ENCODE measurements at regions not wholly inside any gene's neighbourhood (a gene's known extent, or its start where the extent isn't known, plus 50 kb on each side); places are given as distances from the start of the nearest gene placed in this dataset.

DNA sequence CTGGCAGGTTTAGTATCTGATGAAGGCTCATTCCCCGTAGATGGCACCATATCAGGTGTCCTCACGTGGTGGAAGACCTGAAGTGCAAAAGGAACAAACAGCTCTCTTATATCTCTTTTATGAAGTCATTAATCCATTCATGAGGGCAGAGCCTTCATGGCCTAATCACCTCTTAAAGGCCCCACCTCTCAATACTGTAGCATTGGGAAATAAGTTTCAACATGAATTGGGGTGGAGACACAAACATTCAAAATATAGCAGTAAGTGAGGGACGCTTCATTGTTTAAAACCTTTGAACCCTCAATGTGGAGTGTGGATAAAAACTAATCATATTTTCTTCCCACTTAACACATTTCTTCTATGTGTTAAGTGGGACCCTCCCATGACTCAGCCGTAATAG is 489.4 kb upstream of the WWC1 start:
- no peak for TF ChIP-seq TAF1 (conservative IDR thresholded peaks at IDR 0.05)
- no peak for TF ChIP-seq JUND (IDR thresholded peaks at IDR 0.05)
- TF ChIP-seq HNF4G (IDR thresholded peaks at IDR 0.05): no peak
- TF ChIP-seq, protein P1, sequence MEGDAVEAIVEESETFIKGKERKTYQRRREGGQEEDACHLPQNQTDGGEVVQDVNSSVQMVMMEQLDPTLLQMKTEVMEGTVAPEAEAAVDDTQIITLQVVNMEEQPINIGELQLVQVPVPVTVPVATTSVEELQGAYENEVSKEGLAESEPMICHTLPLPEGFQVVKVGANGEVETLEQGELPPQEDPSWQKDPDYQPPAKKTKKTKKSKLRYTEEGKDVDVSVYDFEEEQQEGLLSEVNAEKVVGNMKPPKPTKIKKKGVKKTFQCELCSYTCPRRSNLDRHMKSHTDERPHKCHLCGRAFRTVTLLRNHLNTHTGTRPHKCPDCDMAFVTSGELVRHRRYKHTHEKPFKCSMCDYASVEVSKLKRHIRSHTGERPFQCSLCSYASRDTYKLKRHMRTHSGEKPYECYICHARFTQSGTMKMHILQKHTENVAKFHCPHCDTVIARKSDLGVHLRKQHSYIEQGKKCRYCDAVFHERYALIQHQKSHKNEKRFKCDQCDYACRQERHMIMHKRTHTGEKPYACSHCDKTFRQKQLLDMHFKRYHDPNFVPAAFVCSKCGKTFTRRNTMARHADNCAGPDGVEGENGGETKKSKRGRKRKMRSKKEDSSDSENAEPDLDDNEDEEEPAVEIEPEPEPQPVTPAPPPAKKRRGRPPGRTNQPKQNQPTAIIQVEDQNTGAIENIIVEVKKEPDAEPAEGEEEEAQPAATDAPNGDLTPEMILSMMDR (IDR thresholded peaks at IDR 0.05; ENCODE audit: low read depth, low read length, missing input control): no peak
- no peak for TF ChIP-seq EGR1 (IDR thresholded peaks at IDR 0.05; ENCODE audit: low read depth in 2 of 2)
- TF ChIP-seq HNF4A (conservative IDR thresholded peaks at IDR 0.05): no peak
- no peak for TF ChIP-seq FOXA1 (IDR thresholded peaks at IDR 0.05)
- TF ChIP-seq YY1 (IDR thresholded peaks at IDR 0.05): no peak
- TF ChIP-seq ZBTB33 (IDR thresholded peaks at IDR 0.05): no peak
- no peak for TF ChIP-seq FOXA2 (IDR thresholded peaks at IDR 0.05)
- TF ChIP-seq MAX (IDR thresholded peaks at IDR 0.05): no peak
- TF ChIP-seq SP1 (IDR thresholded peaks at IDR 0.05): no peak
- no peak for TF ChIP-seq NR2F2 (IDR thresholded peaks at IDR 0.05)
- TF ChIP-seq, protein P2, sequence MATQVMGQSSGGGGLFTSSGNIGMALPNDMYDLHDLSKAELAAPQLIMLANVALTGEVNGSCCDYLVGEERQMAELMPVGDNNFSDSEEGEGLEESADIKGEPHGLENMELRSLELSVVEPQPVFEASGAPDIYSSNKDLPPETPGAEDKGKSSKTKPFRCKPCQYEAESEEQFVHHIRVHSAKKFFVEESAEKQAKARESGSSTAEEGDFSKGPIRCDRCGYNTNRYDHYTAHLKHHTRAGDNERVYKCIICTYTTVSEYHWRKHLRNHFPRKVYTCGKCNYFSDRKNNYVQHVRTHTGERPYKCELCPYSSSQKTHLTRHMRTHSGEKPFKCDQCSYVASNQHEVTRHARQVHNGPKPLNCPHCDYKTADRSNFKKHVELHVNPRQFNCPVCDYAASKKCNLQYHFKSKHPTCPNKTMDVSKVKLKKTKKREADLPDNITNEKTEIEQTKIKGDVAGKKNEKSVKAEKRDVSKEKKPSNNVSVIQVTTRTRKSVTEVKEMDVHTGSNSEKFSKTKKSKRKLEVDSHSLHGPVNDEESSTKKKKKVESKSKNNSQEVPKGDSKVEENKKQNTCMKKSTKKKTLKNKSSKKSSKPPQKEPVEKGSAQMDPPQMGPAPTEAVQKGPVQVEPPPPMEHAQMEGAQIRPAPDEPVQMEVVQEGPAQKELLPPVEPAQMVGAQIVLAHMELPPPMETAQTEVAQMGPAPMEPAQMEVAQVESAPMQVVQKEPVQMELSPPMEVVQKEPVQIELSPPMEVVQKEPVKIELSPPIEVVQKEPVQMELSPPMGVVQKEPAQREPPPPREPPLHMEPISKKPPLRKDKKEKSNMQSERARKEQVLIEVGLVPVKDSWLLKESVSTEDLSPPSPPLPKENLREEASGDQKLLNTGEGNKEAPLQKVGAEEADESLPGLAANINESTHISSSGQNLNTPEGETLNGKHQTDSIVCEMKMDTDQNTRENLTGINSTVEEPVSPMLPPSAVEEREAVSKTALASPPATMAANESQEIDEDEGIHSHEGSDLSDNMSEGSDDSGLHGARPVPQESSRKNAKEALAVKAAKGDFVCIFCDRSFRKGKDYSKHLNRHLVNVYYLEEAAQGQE (IDR thresholded peaks at IDR 0.05): no peak
- no peak for TF ChIP-seq GABPA (IDR thresholded peaks at IDR 0.05 in 1 of 2, conservative IDR thresholded peaks at IDR 0.05 in 1 of 2)
- TF ChIP-seq RXRA (IDR thresholded peaks at IDR 0.05): no peak
- no peak for TF ChIP-seq RAD21 (IDR thresholded peaks at IDR 0.05)
- TF ChIP-seq, protein P3, sequence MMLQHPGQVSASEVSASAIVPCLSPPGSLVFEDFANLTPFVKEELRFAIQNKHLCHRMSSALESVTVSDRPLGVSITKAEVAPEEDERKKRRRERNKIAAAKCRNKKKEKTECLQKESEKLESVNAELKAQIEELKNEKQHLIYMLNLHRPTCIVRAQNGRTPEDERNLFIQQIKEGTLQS (IDR thresholded peaks at IDR 0.05): no peak
- no peak for DNase-seq (ENCODE audit: low spot score)
- no peak overlapping the region for H3K9ac ChIP-seq (ENCODE audit: low read depth in 1 of 2, low read length in 2 of 2)
- no peaks in the 10 kb centered on the region for H3K36me3 ChIP-seq (ENCODE audit: control insufficient read depth in 4 of 4, insufficient read depth in 3 of 4, low read depth in 1 of 4, low read length in 3 of 4)
- no peaks in the 10 kb centered on the region for H3K4me1 ChIP-seq (ENCODE audit: control insufficient read depth in 4 of 4, insufficient read depth in 4 of 4, low read length in 3 of 4)
- H3K9me3 ChIP-seq (ENCODE audit: control insufficient read depth in 4 of 4, low read length in 3 of 4): no peaks in the 10 kb centered on the region
- no peak overlapping the region for H3K4me3 ChIP-seq (ENCODE audit: low read depth in 1 of 3, low read length in 3 of 3)
- H3K27ac ChIP-seq (ENCODE audit: low read depth in 1 of 2, low read length in 2 of 2): no peak overlapping the region
- WGBS: 89% methylated on average over 4 of the region's 4 CpGs
- H3K27me3 ChIP-seq (ENCODE audit: control insufficient read depth in 4 of 4, insufficient read depth in 4 of 4, low read length in 3 of 4): peaks cover 0 to 3% (median 0%) of the 10 kb centered on the region in 4 donors

All from liver (tissue), 8 donors.